HepG2 (cell line): ENCODE measurements at regions not wholly inside any gene's neighbourhood (a gene's known extent, or its start where the extent isn't known, plus 50 kb on each side); places are given as distances from the start of the nearest gene placed in this dataset.
A peak's percentile ranks its signal among the peaks of the same experiment; 100 is the strongest.

Experiments
- AKAP8 ChIP-seq: sonication (generic); formaldehyde crosslinking; IDR thresholded peaks from 2 replicates; pipeline ENCODE4 v1.5.1; 2020; ENCODE audit warnings: mild to moderate bottlenecking, missing genetic modification reagents
- DMTF1 ChIP-seq: sonication (generic); formaldehyde crosslinking; IDR thresholded peaks from 2 replicates; pipeline ENCODE4 v1.4.0; 2020; ENCODE audit warnings: mild to moderate bottlenecking, missing genetic modification reagents
- FOXP1 ChIP-seq, 2 experiments: fragments of 450-650 bp in 1 of 2; IDR thresholded peaks; 2 replicates each; pipeline ENCODE4 v1.6.1; 2017 to 2018; ENCODE audit warnings: antibody characterized with exemption in 1 of 2
- HNF4A ChIP-seq: sonication (generic); formaldehyde crosslinking; IDR thresholded peaks from 2 replicates; pipeline ENCODE4 v1.4.0; 2020; ENCODE audit warnings: missing genetic modification reagents
- KDM5B ChIP-seq: sonication (generic); formaldehyde crosslinking; IDR thresholded peaks from 2 replicates; pipeline ENCODE4 v1.4.0; 2020; ENCODE audit warnings: missing genetic modification reagents, mild to moderate bottlenecking, borderline replicate concordance
- RARG ChIP-seq: sonication (generic); formaldehyde crosslinking; IDR thresholded peaks from 2 replicates; pipeline ENCODE4 v1.4.0; 2020; ENCODE audit warnings: low read depth, mild to moderate bottlenecking, missing genetic modification reagents
- REXO4 ChIP-seq: sonication (generic); formaldehyde crosslinking; IDR thresholded peaks from 2 replicates; pipeline ENCODE4 v1.8.0; 2022; ENCODE audit warnings: missing genetic modification reagents, mild to moderate bottlenecking, borderline replicate concordance
- SIN3B ChIP-seq: fragments of 150-350 bp; IDR thresholded peaks from 2 replicates; pipeline ENCODE4 v1.6.1; 2014; ENCODE audit warnings: low read length
- SMC3 ChIP-seq: IDR thresholded peaks from 2 replicates; pipeline ENCODE4 v1.6.1; 2011; ENCODE audit warnings: low read length, improper control_type of control experiment
- SP4 ChIP-seq: sonication (generic); formaldehyde crosslinking; IDR thresholded peaks from 2 replicates; pipeline ENCODE4 v1.8.1; 2023; ENCODE audit warnings: mild to moderate bottlenecking, missing genetic modification reagents
- ZBTB3 ChIP-seq: sonication (generic); formaldehyde crosslinking; IDR thresholded peaks from 2 replicates; pipeline ENCODE4 v1.4.0; 2020; ENCODE audit warnings: low read depth, mild to moderate bottlenecking, moderate library complexity, missing genetic modification reagents, borderline replicate concordance
- ZNF318 ChIP-seq: sonication (generic); formaldehyde crosslinking; IDR thresholded peaks from 2 replicates; pipeline ENCODE4 v1.4.0; 2020; ENCODE audit warnings: mild to moderate bottlenecking, missing genetic modification reagents
- ZNF337 ChIP-seq: sonication (generic); formaldehyde crosslinking; IDR thresholded peaks from 2 replicates; pipeline ENCODE4 v1.5.1; 2020; ENCODE audit warnings: missing genetic modification reagents, low read depth, mild to moderate bottlenecking, borderline replicate concordance
- ZNF567 ChIP-seq: sonication (generic); formaldehyde crosslinking; IDR thresholded peaks from 2 replicates; pipeline ENCODE4 v1.8.1; 2023; ENCODE audit warnings: mild to moderate bottlenecking, missing genetic modification reagents, borderline replicate concordance
- TF ChIP-seq, protein P1 (sequence below): sonication (generic); formaldehyde crosslinking; IDR thresholded peaks from 2 replicates; pipeline ENCODE4 v1.8.1; 2022; ENCODE audit warnings: mild to moderate bottlenecking, missing genetic modification reagents
- TF ChIP-seq, protein P2 (sequence below): sonication (generic); formaldehyde crosslinking; IDR thresholded peaks from 2 replicates; pipeline ENCODE4 v1.8.0; 2023; ENCODE audit warnings: mild to moderate bottlenecking, missing genetic modification reagents

DNA sequence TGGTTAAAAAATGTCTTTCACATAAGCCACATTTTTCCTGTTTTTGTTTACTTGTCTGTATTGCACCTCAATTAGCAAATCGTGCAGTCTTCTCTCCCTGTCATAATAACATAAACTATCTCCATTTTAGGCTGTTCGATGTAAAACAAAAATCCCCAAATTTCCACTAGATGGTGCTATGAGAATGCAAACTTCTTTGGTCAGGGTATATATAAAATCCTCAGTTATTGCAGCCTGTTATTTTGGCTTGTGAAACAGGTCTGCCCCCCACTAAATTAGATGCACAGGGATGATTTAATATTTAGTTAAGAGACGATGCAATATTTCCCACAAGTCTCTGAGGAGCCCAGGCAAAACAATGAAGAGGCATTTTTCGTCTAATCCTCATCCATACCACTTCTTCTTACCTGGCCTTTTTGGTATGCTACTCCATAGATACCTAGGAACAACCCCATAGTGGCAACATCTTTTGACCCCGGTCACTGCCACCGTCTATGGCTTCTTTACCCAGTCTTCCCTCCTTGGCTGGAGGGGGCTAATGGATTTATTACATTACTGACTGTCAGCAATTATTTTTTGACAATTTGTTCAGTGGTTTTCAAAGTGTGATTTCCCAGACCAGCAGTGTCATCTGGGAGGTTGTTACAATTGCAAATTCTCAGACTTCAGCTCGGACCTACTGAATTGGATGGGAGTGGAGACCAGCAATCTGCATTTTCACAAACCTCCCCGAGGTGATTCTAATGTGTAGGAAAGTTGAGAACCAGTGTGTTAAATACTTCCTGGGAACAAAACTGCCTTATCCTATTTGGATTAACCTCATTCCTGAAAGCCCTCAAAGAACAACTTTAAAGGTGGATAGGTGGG lies 117.4 kb upstream of the CWC22 start (continued):
- no peak for TF ChIP-seq ZBTB3 (CRISPR knock-in tag)
- peak; percentile 51; the same call in 1 of the 2 replicates for TF ChIP-seq SMC3
- no peak for TF ChIP-seq SIN3B
- TF ChIP-seq, protein P1, sequence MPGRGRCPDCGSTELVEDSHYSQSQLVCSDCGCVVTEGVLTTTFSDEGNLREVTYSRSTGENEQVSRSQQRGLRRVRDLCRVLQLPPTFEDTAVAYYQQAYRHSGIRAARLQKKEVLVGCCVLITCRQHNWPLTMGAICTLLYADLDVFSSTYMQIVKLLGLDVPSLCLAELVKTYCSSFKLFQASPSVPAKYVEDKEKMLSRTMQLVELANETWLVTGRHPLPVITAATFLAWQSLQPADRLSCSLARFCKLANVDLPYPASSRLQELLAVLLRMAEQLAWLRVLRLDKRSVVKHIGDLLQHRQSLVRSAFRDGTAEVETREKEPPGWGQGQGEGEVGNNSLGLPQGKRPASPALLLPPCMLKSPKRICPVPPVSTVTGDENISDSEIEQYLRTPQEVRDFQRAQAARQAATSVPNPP (CRISPR knock-in tag) = no peak
- no peak for TF ChIP-seq HNF4A
- TF ChIP-seq ZNF567 = no peak
- TF ChIP-seq, protein P2, sequence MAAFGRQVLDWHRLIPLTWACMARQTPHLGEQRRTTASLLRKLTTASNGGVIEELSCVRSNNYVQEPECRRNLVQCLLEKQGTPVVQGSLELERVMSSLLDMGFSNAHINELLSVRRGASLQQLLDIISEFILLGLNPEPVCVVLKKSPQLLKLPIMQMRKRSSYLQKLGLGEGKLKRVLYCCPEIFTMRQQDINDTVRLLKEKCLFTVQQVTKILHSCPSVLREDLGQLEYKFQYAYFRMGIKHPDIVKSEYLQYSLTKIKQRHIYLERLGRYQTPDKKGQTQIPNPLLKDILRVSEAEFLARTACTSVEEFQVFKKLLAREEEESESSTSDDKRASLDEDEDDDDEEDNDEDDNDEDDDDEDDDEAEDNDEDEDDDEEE = no peak
- TF ChIP-seq SP4 (CRISPR knock-in tag) = no peak
- TF ChIP-seq RARG = no peak
- TF ChIP-seq ZNF318 (CRISPR knock-in tag) = no peak
- TF ChIP-seq FOXP1 (IDR thresholded peaks at IDR 0.05) = no peak
- TF ChIP-seq FOXP1 (CRISPR knock-in tag; IDR thresholded peaks at IDR 0.05) = no peak
- no peak for TF ChIP-seq DMTF1
- no peak for TF ChIP-seq ZNF337 (CRISPR knock-in tag)
- TF ChIP-seq KDM5B (CRISPR knock-in tag) = no peak
- no peak for TF ChIP-seq REXO4 (CRISPR knock-in tag)
- no peak for TF ChIP-seq AKAP8 (CRISPR knock-in tag)
